ENCODE measurements at regions not wholly inside any gene's neighbourhood (a gene's known extent, or its start where the extent isn't known, plus 50 kb on each side); places are given as distances from the start of the nearest gene placed in this dataset.

DNA sequence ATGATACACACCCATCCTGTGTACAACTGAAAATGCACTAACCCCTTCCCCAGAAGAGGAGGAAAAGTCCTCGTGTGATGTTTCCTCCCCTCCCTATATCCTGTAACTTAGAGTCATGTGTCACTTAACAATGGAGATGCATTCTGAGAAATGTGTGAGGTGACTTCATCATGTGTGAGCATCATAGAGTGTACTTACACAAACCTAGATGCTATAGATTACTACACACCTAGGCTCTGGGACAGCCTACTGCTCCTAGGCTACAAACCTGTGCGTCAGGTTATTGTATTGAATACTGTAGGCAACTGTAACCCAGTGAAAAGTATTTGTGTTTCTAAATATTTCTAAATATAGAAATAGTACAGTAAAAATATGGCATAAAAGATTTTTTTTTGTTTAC, 98.6 kb upstream of the FAM180A start:
- Histone ChIP-seq H3K4me3 (ENCODE audit: low read depth, low read length) (no peak overlapping the region), H3K27ac (ENCODE audit: low read depth, low read length) (no peak overlapping the region), H3K27me3 (ENCODE audit: control insufficient read depth, insufficient read depth, low read length) (no peaks in the 10 kb centered on the region), H3K9me3 (ENCODE audit: control insufficient read depth, insufficient read depth, low read length) (no peaks in the 10 kb centered on the region)
- ChIA-PET POLR2A (no interaction called here), CTCF (no interaction called here)
- no peak for DNase-seq (ENCODE audit: low read depth, low spot score)
- TF ChIP-seq CTCF (IDR thresholded peaks at IDR 0.05; ENCODE audit: low read depth, low read length): no peak

DNA sequence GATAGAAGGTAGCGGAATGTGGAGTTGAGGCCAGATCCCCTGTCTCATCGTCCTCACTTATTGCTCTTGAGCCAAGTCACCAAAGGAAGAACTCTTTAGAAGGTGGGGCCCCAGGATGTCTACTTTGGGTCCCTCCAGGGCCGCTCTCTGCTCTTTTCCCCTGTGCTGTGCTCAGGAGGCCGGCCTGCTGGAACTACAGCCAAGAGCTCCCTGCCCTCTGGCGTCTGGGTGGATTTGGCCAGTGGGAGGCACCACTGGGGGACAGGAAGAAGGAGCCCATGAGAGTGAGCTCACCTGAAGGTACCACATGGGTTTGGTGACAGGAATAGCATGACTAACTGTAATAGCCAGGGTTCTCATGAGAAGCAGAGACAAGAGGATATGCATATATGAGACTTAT, 97.7 kb upstream of the FAM180A start:
- no peak for DNase-seq (ENCODE audit: low read depth, low spot score)
- CTCF ChIA-PET: interaction anchor here (0.5 kb wide), 1 partner anchor 87 kb away, joined by 3 read pairs; no protein-coding TSS in a partner anchor
- Histone ChIP-seq H3K9me3 (ENCODE audit: control insufficient read depth, insufficient read depth, low read length) (no peaks in the 10 kb centered on the region), H3K27me3 (ENCODE audit: control insufficient read depth, insufficient read depth, low read length) (peaks cover 2% of the 10 kb centered on the region), H3K27ac (ENCODE audit: low read depth, low read length) (no peak overlapping the region), H3K4me3 (ENCODE audit: low read depth, low read length) (no peak overlapping the region)
- no peak for TF ChIP-seq CTCF (IDR thresholded peaks at IDR 0.05; ENCODE audit: low read depth, low read length)
- POLR2A ChIA-PET: no interaction called here

DNA sequence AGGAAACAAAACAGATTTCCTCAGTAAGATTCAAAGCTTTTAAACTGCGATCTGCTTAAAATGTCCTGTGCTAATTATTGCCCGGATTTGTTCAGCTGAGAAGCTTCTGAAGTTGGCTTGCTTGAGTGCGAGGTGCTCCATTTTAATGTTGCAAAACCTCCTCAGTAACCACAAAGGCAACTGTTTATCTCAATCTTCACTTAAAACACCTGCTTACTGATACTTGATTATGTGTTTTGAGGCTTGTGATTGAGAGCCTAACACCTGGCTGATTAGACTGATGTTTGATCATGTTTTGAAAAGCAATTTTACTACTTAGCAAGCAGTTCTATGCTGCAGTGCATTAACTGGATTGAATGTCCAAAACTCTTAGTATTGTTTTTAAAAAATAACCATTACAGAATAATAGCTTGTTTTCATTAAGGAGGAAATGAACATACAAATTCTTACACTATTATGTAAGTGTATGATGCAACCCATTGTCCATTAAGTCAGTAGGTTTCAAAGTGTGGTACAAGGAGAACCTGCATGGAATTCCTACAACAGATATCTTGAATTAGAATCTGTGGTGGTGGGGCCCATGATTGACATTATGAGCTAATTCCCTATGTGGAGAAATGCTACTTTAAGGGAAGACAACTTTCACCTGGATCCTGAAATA, 96.9 kb upstream of the FAM180A start:
- POLR2A ChIA-PET: no interaction called here
- CTCF ChIA-PET: interaction anchor here (0.5 to 1.0 kb wide), 2 partner anchors 88 to 173 kb away, joined by 3 read pairs; no protein-coding TSS in a partner anchor
- no peak for DNase-seq (ENCODE audit: low read depth, low spot score)
- Histone ChIP-seq H3K4me3 (ENCODE audit: low read depth, low read length) (no peak overlapping the region), H3K27me3 (ENCODE audit: control insufficient read depth, insufficient read depth, low read length) (peaks cover 2% of the 10 kb centered on the region), H3K9me3 (ENCODE audit: control insufficient read depth, insufficient read depth, low read length) (no peaks in the 10 kb centered on the region), H3K27ac (ENCODE audit: low read depth, low read length) (no peak overlapping the region)
- TF ChIP-seq CTCF (IDR thresholded peaks at IDR 0.05; ENCODE audit: low read depth, low read length): no peak

DNA sequence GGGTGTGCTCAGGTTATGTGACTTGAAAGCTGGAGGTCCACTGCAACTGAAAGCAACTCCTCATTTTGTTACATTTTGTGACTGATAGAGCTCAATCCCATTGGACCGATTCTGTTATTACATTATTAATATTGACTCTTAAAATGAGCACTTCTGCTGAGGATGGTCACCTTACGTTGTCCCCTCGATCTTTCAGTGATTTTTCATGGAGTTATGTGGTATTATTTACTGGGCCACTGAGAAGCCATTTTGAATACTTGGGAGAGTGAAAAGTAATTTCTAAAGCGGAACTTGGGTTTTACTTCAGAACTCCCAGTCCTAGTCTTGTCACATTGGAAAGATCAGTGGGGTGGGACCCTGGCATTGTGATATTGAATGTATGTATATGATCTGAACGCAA, 96.3 kb upstream of the FAM180A start:
- H3K27ac ChIP-seq (ENCODE audit: low read depth, low read length): no peak overlapping the region
- no peaks in the 10 kb centered on the region for H3K9me3 ChIP-seq (ENCODE audit: control insufficient read depth, insufficient read depth, low read length)
- ChIA-PET POLR2A (no interaction called here), CTCF (interaction anchor here (1.0 kb wide), 1 partner anchor 173 kb away, joined by 3 read pairs; no protein-coding TSS in a partner anchor)
- DNase-seq (ENCODE audit: low read depth, low spot score): no peak
- H3K4me3 ChIP-seq (ENCODE audit: low read depth, low read length): no peak overlapping the region
- no peak for TF ChIP-seq CTCF (IDR thresholded peaks at IDR 0.05; ENCODE audit: low read depth, low read length)
- H3K27me3 ChIP-seq (ENCODE audit: control insufficient read depth, insufficient read depth, low read length): peaks cover 2% of the 10 kb centered on the region

DNA sequence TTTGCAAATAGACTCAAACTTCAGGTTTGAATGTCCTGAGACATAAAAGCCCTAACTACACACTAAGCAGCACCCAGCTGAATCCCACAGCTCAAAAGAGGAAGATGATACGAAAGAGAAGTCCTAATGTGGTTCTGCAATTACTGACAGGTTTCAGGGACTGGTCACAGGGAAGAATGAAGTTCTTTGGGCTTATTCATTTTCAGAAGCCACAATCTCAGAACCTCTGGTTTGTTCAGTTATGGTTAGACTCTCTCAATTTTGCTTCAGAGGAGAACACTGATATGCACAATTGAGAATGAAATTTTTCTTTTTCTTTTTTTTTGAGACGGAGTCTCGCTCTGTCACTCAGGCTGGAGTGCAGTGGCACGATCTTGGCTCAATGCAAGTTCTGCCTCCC, 94.6 kb upstream of the FAM180A start:
- Histone ChIP-seq H3K9me3 (ENCODE audit: control insufficient read depth, insufficient read depth, low read length) (no peaks in the 10 kb centered on the region), H3K27me3 (ENCODE audit: control insufficient read depth, insufficient read depth, low read length) (peaks cover 2% of the 10 kb centered on the region), H3K27ac (ENCODE audit: low read depth, low read length) (no peak overlapping the region), H3K4me3 (ENCODE audit: low read depth, low read length) (no peak overlapping the region)
- DNase-seq (ENCODE audit: low read depth, low spot score): no peak
- no peak for TF ChIP-seq CTCF (IDR thresholded peaks at IDR 0.05; ENCODE audit: low read depth, low read length)
- ChIA-PET POLR2A (no interaction called here), CTCF (no interaction called here)

All from AG04450 (cell line).